Fibroblast of villous mesenchyme (primary cell): ENCODE measurements at regions not wholly inside any gene's neighbourhood (a gene's known extent, or its start where the extent isn't known, plus 50 kb on each side); places are given as distances from the start of the nearest gene placed in this dataset.

Experiments used
- DNase-seq: peaks from one replicate; pipeline ENCODE4 v3.0.0-alpha.2; 2010; ENCODE audit warnings: low read depth
- H3K4me3 ChIP-seq: 2 replicates; pipeline ENCODE4 v1.5.1; 2011; ENCODE audit warnings: low read depth, mild to moderate bottlenecking, low read length
- CTCF ChIP-seq: IDR thresholded peaks from 2 replicates; pipeline ENCODE4 v1.5.1; 2012; ENCODE audit warnings: low read depth, mild to moderate bottlenecking, low read length; ENCODE audit not compliant: insufficient read depth

GRCh38 chr18:30730915-30731314, 311.6 kb downstream of the DSC3 start:
- TF ChIP-seq CTCF = no peak
- DNase-seq = no peak
- no peak overlapping the region for H3K4me3 ChIP-seq

GRCh38 chr18:30727849-30728248, 314.7 kb downstream of the DSC3 start:
- H3K4me3 ChIP-seq = no peak overlapping the region
- DNase-seq = no peak
- TF ChIP-seq CTCF = no peak

GRCh38 chr18:30713299-30713698, 329.2 kb downstream of the DSC3 start:
- DNase-seq = no peak
- no peak for TF ChIP-seq CTCF
- no peak overlapping the region for H3K4me3 ChIP-seq

GRCh38 chr18:30712383-30712782, 330.2 kb downstream of the DSC3 start:
- TF ChIP-seq CTCF = no peak
- no peak for DNase-seq
- no peak overlapping the region for H3K4me3 ChIP-seq

GRCh38 chr18:30709595-30709994, 332.9 kb downstream of the DSC3 start:
- no peak for TF ChIP-seq CTCF
- DNase-seq = no peak
- no peak overlapping the region for H3K4me3 ChIP-seq

GRCh38 chr18:30705943-30706342, 336.6 kb downstream of the DSC3 start:
- no peak for TF ChIP-seq CTCF
- DNase-seq = no peak

GRCh38 chr18:30698571-30698970, 344.0 kb downstream of the DSC3 start:
- no peak for TF ChIP-seq CTCF
- no peak overlapping the region for H3K4me3 ChIP-seq
- no peak for DNase-seq

More at GRCh38 chr18:30705943-30706342, 336.6 kb downstream of the DSC3 start:
- no peak overlapping the region for H3K4me3 ChIP-seq
